ENCODE measurements at regions not wholly inside any gene's neighbourhood (a gene's known extent, or its start where the extent isn't known, plus 50 kb on each side); places are given as distances from the start of the nearest gene placed in this dataset.

DNA sequence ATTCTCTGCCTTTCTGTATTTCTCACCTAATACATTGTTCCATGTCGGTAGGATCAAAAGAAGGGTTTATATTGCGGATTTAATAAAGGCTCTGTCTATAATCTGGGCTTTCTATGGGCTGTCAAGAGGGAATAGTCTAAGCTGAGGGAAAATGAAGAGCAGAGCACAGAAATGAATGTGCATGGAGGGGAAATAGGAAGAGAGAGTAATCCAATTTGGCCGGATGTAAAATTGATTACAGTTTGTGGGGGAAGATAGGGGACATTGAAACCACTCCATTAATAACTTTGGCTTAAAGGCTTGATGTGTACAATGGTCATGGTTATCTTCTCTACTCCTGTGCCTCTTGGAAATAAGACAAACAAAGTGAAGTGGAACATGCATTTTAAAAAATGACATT is 334.2 kb upstream of the CDH8 start:
- CTCF ChIA-PET, result no interaction called here
- Mint-ChIP-seq H3K27me3 (no peaks in the 10 kb centered on the region), H3K4me1 (no peaks in the 10 kb centered on the region), H3K4me3 (no peak overlapping the region), H3K9me3 (peaks cover 11 to 50% (median 23%) of the 10 kb centered on the region in 5 donors), H3K36me3 (no peaks in the 10 kb centered on the region), H3K27ac (no peak overlapping the region)
- POLR2A ChIA-PET, result no interaction called here
- H3K4me3 ChIP-seq (ENCODE audit: low read length), result no peak overlapping the region
- DNase-seq, result no peak
- H3K4me1 ChIP-seq (ENCODE audit: insufficient read depth, low read length), result no peaks in the 10 kb centered on the region
- no peaks in the 10 kb centered on the region for H3K9me3 ChIP-seq (ENCODE audit: low read length)
- H3K36me3 ChIP-seq (ENCODE audit: insufficient read depth, low read length), result no peaks in the 10 kb centered on the region
- H3K27ac ChIP-seq (ENCODE audit: low read depth, low read length), result no peak overlapping the region
- H3K27me3 ChIP-seq (ENCODE audit: insufficient read depth, low read length, poor library complexity, severe bottlenecking), result no peaks in the 10 kb centered on the region

GRCh38 chr16:62363501-62363900 is 327.3 kb upstream of the CDH8 start:
- DNase-seq, result no peak
- H3K36me3 ChIP-seq (ENCODE audit: insufficient read depth, low read length), result no peaks in the 10 kb centered on the region
- H3K4me3 ChIP-seq (ENCODE audit: low read length), result no peak overlapping the region
- ChIA-PET POLR2A (no interaction called here), CTCF (no interaction called here)
- no peaks in the 10 kb centered on the region for H3K27me3 ChIP-seq (ENCODE audit: insufficient read depth, low read length, poor library complexity, severe bottlenecking)
- no peaks in the 10 kb centered on the region for H3K36me3 Mint-ChIP-seq
- peaks cover 7 to 40% (median 19%) of the 10 kb centered on the region in 5 donors for H3K9me3 Mint-ChIP-seq
- H3K4me3 Mint-ChIP-seq, result no peak overlapping the region
- H3K27me3 Mint-ChIP-seq, result no peaks in the 10 kb centered on the region
- H3K27ac Mint-ChIP-seq, result no peak overlapping the region
- H3K9me3 ChIP-seq (ENCODE audit: low read length), result no peaks in the 10 kb centered on the region
- H3K4me1 Mint-ChIP-seq, result no peaks in the 10 kb centered on the region
- H3K4me1 ChIP-seq (ENCODE audit: insufficient read depth, low read length), result no peaks in the 10 kb centered on the region
- H3K27ac ChIP-seq (ENCODE audit: low read depth, low read length), result no peak overlapping the region

- H3K9me3 ChIP-seq (ENCODE audit: low read length), result no peaks in the 10 kb centered on the region
- H3K4me1 Mint-ChIP-seq, result no peaks in the 10 kb centered on the region
Observed at GRCh38 chr16:62353355-62353754, 317.1 kb upstream of the CDH8 start.

GRCh38 chr16:62342216-62342615 is 306.0 kb upstream of the CDH8 start:
- Mint-ChIP-seq H3K4me1 (no peaks in the 10 kb centered on the region), H3K9me3 (peaks cover 6 to 36% (median 13%) of the 10 kb centered on the region in 5 donors), H3K36me3 (peaks cover 0 to 1% (median 0%) of the 10 kb centered on the region in 3 donors), H3K27ac (no peak overlapping the region), H3K27me3 (no peaks in the 10 kb centered on the region), H3K4me3 (no peak overlapping the region)
- Histone ChIP-seq H3K4me3 (ENCODE audit: low read length) (no peak overlapping the region), H3K4me1 (ENCODE audit: insufficient read depth, low read length) (no peaks in the 10 kb centered on the region), H3K27ac (ENCODE audit: low read depth, low read length) (no peak overlapping the region), H3K27me3 (ENCODE audit: insufficient read depth, low read length, poor library complexity, severe bottlenecking) (no peaks in the 10 kb centered on the region), H3K9me3 (ENCODE audit: low read length) (no peaks in the 10 kb centered on the region), H3K36me3 (ENCODE audit: insufficient read depth, low read length) (no peaks in the 10 kb centered on the region)
- ChIA-PET POLR2A (no interaction called here), CTCF (no interaction called here)
- DNase-seq, result no peak

More at GRCh38 chr16:62353355-62353754, 317.1 kb upstream of the CDH8 start:
- POLR2A ChIA-PET, result no interaction called here
- CTCF ChIA-PET, result no interaction called here
- no peak overlapping the region for H3K4me3 Mint-ChIP-seq
- no peak overlapping the region for H3K27ac Mint-ChIP-seq
- Histone ChIP-seq H3K4me3 (ENCODE audit: low read length) (no peak overlapping the region), H3K4me1 (ENCODE audit: insufficient read depth, low read length) (no peaks in the 10 kb centered on the region), H3K27ac (ENCODE audit: low read depth, low read length) (no peak overlapping the region), H3K27me3 (ENCODE audit: insufficient read depth, low read length, poor library complexity, severe bottlenecking) (no peaks in the 10 kb centered on the region), H3K36me3 (ENCODE audit: insufficient read depth, low read length) (no peaks in the 10 kb centered on the region)
- H3K9me3 Mint-ChIP-seq, result peaks cover 1 to 33% (median 16%) of the 10 kb centered on the region in 5 donors
- DNase-seq, result no peak
- H3K27me3 Mint-ChIP-seq, result no peaks in the 10 kb centered on the region
- no peaks in the 10 kb centered on the region for H3K36me3 Mint-ChIP-seq

DNA sequence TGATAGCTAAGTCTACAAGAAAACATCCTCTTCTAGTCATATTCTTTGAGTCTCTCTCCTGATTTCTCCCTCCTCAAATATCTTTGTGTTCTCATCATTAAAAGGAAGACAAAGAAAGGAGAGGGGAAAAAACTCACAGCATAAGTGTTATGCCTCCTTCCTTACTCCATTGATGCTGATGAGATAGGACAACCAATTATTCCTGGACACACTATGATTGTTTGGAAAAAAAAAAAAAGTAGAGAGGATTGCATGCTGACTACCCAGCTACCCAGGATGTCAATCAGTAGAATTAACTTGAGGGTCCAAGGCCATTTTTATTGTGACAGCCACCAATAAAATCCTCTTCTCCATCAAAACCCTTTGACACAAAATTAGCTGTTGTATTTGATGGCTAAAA is 299.1 kb upstream of the CDH8 start:
- POLR2A ChIA-PET, result no interaction called here

DNA sequence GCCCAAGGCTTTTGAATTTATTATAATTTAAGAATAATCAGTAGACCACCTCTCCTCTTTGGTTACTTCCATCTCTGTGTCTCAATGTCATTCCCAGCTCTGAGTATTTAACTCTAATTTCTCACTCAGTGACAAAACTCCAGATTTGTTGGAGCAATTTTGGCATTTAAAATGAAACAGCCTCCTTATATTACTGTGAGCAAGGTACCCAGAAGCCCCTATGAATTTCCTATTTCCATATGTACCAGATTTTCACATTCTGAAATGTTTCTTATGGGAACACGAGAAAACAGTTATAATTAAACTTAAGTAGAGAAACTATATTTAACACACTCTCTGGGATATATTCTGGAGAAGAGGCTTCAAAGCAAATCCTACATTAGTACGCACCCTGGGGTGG is 285.4 kb upstream of the CDH8 start:
- Mint-ChIP-seq H3K36me3 (peaks cover 0 to 3% (median 0%) of the 10 kb centered on the region in 3 donors), H3K27ac (no peak overlapping the region), H3K27me3 (no peaks in the 10 kb centered on the region), H3K4me3 (no peak overlapping the region), H3K4me1 (no peaks in the 10 kb centered on the region), H3K9me3 (peaks cover 18 to 36% (median 26%) of the 10 kb centered on the region in 5 donors)
- CTCF ChIA-PET, result no interaction called here
- Histone ChIP-seq H3K36me3 (ENCODE audit: insufficient read depth, low read length) (no peaks in the 10 kb centered on the region), H3K27me3 (ENCODE audit: insufficient read depth, low read length, poor library complexity, severe bottlenecking) (no peaks in the 10 kb centered on the region), H3K27ac (ENCODE audit: low read depth, low read length) (no peak overlapping the region), H3K4me1 (ENCODE audit: insufficient read depth, low read length) (no peaks in the 10 kb centered on the region), H3K9me3 (ENCODE audit: low read length) (no peaks in the 10 kb centered on the region), H3K4me3 (ENCODE audit: low read length) (no peak overlapping the region)
- no peak for DNase-seq
- POLR2A ChIA-PET, result no interaction called here

More for the DNA sequence above, 299.1 kb upstream of the CDH8 start:
- no peak for DNase-seq
- H3K27ac Mint-ChIP-seq, result no peak overlapping the region
- CTCF ChIA-PET, result no interaction called here
- Histone ChIP-seq H3K4me3 (ENCODE audit: low read length) (no peak overlapping the region), H3K9me3 (ENCODE audit: low read length) (no peaks in the 10 kb centered on the region), H3K27ac (ENCODE audit: low read depth, low read length) (no peak overlapping the region), H3K27me3 (ENCODE audit: insufficient read depth, low read length, poor library complexity, severe bottlenecking) (no peaks in the 10 kb centered on the region), H3K4me1 (ENCODE audit: insufficient read depth, low read length) (no peaks in the 10 kb centered on the region), H3K36me3 (ENCODE audit: insufficient read depth, low read length) (no peaks in the 10 kb centered on the region)
- H3K9me3 Mint-ChIP-seq, result peaks cover 11 to 27% (median 16%) of the 10 kb centered on the region in 5 donors
- H3K27me3 Mint-ChIP-seq, result no peaks in the 10 kb centered on the region
- no peaks in the 10 kb centered on the region for H3K4me1 Mint-ChIP-seq
- H3K36me3 Mint-ChIP-seq, result peaks cover 0 to 2% (median 0%) of the 10 kb centered on the region in 3 donors
- no peak overlapping the region for H3K4me3 Mint-ChIP-seq

DNA sequence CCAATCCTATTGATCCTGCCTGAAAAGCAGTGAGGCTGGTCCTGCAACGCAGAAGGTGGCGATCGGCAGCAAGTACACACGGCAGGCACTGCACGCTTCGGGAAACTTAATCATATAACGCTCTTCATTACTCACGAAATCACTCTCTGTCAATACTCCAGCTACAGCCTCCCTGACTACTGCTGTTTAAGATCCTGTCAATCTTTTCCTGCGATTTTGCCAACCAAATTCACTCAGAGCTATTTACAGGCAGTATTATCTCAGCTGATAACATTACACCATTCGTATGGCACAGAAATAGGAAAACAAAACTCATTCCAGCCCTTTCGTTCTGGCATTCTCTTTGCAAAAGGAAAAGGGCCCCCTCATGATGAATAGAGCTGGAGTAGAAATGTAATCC is 262.4 kb upstream of the CDH8 start:
- no peak overlapping the region for H3K27ac ChIP-seq (ENCODE audit: low read depth, low read length)
- no peak for DNase-seq
- H3K4me3 Mint-ChIP-seq, result no peak overlapping the region
- H3K27me3 ChIP-seq (ENCODE audit: insufficient read depth, low read length, poor library complexity, severe bottlenecking), result no peaks in the 10 kb centered on the region
- CTCF ChIA-PET, result no interaction called here
- H3K4me3 ChIP-seq (ENCODE audit: low read length), result no peak overlapping the region
- no peaks in the 10 kb centered on the region for H3K4me1 Mint-ChIP-seq
- no peaks in the 10 kb centered on the region for H3K36me3 ChIP-seq (ENCODE audit: insufficient read depth, low read length)
- H3K9me3 ChIP-seq (ENCODE audit: low read length), result no peaks in the 10 kb centered on the region
- no peak overlapping the region for H3K27ac Mint-ChIP-seq
- POLR2A ChIA-PET, result no interaction called here
- no peaks in the 10 kb centered on the region for H3K36me3 Mint-ChIP-seq
- H3K27me3 Mint-ChIP-seq, result no peaks in the 10 kb centered on the region
- H3K9me3 Mint-ChIP-seq, result peaks cover 26 to 55% (median 31%) of the 10 kb centered on the region in 5 donors
- H3K4me1 ChIP-seq (ENCODE audit: insufficient read depth, low read length), result no peaks in the 10 kb centered on the region

GRCh38 chr16:62294213-62294972 is 258.2 kb upstream of the CDH8 start:
- ChIA-PET CTCF (no interaction called here), POLR2A (no interaction called here)
- peaks cover 0 to 2% (median 0%) of the 10 kb centered on the region in 3 donors for H3K36me3 Mint-ChIP-seq
- H3K27ac Mint-ChIP-seq, result no peak overlapping the region
- H3K27me3 Mint-ChIP-seq, result no peaks in the 10 kb centered on the region
- no peak overlapping the region for H3K4me3 Mint-ChIP-seq
- no peak for DNase-seq
- Histone ChIP-seq H3K9me3 (ENCODE audit: low read length) (no peaks in the 10 kb centered on the region), H3K27me3 (ENCODE audit: insufficient read depth, low read length, poor library complexity, severe bottlenecking) (no peaks in the 10 kb centered on the region), H3K4me3 (ENCODE audit: low read length) (no peak overlapping the region), H3K36me3 (ENCODE audit: insufficient read depth, low read length) (no peaks in the 10 kb centered on the region), H3K4me1 (ENCODE audit: insufficient read depth, low read length) (no peaks in the 10 kb centered on the region), H3K27ac (ENCODE audit: low read depth, low read length) (no peak overlapping the region)
- peaks cover 18 to 55% (median 24%) of the 10 kb centered on the region in 5 donors for H3K9me3 Mint-ChIP-seq
- no peaks in the 10 kb centered on the region for H3K4me1 Mint-ChIP-seq

All from CD8-positive, alpha-beta memory T cell (primary cell).